Ascending aorta (tissue), 2 donors: ENCODE measurements at regions not wholly inside any gene's neighbourhood (a gene's known extent, or its start where the extent isn't known, plus 50 kb on each side); places are given as distances from the start of the nearest gene placed in this dataset.

Experiments
- DNase-seq, 2 donors: peaks; one replicate each; pipeline ENCODE4 v3.0.0-alpha.2; 2019; ENCODE audit warnings: low spot score in 2 of 2
- H3K27ac ChIP-seq, 2 donors: fragments of 200-600 bp; sonication (generic); one replicate each; pipeline ENCODE4 v1.5.1; 2016 to 2017; ENCODE audit warnings: mild to moderate bottlenecking in 1 of 2
- H3K27me3 ChIP-seq: fragments of 200-600 bp; sonication (generic); one replicate; pipeline ENCODE4 v1.5.1; 2017
- H3K36me3 ChIP-seq, 2 donors: fragments of 200-600 bp; sonication (generic); one replicate each; pipeline ENCODE4 v1.5.1; 2016
- H3K4me1 ChIP-seq, 2 donors: fragments of 200-600 bp; sonication (generic); one replicate each; pipeline ENCODE4 v1.5.1; 2016 to 2017; ENCODE audit warnings: mild to moderate bottlenecking in 1 of 2
- H3K4me3 ChIP-seq, 2 donors: fragments of 200-600 bp; sonication (generic); one replicate each; pipeline ENCODE4 v1.5.1; 2016 to 2017; ENCODE audit warnings: mild to moderate bottlenecking in 1 of 2
- H3K9me3 ChIP-seq, 2 donors: fragments of 200-600 bp; sonication (generic); one replicate each; pipeline ENCODE4 v1.5.1; 2016
- intact Hi-C: fragments of 100-400 bp; cut with DNase I; formaldehyde crosslinking; loops from one replicate; pipeline ENCODE4 v1.15.1; 2023
- TF ChIP-seq, protein P1 (sequence below), 3 experiments: fragments of 200-600 bp in 2 of 3; fragments of 450-650 bp in 1 of 3; sonication (generic) in 2 of 3; IDR thresholded peaks; one replicate each; pipeline ENCODE4 v1.5.1; 2016 to 2019; ENCODE audit warnings: antibody characterized with exemption in 3 of 3, mild to moderate bottlenecking in 1 of 3, moderate library complexity in 1 of 3

DNA sequence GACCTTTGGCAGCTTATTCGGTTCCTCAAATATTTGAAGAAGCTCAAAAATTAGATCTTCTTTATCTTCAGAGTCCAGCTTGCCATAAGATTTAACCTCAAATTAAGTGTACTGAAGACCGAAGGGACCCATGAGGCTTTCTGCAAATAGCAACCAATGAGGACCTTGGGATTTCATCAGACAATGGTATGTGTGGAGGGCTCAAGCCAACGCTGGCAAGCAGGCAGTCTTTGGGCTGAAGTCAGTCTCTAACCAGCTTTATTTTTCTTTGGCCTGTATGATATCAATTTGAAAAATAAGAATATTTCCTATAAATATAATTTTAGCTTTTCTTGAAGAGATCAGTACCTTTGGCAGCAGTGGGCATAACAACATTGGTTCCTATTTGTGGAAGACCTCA lies 692.7 kb downstream of the MCTP2 start:
- intact Hi-C loops: loop anchor here (10.0 kb wide), 1 partner anchor 249 kb away; no protein-coding TSS in a partner anchor
- Histone ChIP-seq H3K27ac (peak overlapping the region in 1 of 2 donors; percentile 19), H3K4me3 (no peak overlapping the region), H3K36me3 (no peaks in the 10 kb centered on the region), H3K4me1 (peaks cover 0 to 13% of the 10 kb centered on the region in 2 donors), H3K27me3 (no peaks in the 10 kb centered on the region), H3K9me3 (no peaks in the 10 kb centered on the region)
- TF ChIP-seq, protein P1, sequence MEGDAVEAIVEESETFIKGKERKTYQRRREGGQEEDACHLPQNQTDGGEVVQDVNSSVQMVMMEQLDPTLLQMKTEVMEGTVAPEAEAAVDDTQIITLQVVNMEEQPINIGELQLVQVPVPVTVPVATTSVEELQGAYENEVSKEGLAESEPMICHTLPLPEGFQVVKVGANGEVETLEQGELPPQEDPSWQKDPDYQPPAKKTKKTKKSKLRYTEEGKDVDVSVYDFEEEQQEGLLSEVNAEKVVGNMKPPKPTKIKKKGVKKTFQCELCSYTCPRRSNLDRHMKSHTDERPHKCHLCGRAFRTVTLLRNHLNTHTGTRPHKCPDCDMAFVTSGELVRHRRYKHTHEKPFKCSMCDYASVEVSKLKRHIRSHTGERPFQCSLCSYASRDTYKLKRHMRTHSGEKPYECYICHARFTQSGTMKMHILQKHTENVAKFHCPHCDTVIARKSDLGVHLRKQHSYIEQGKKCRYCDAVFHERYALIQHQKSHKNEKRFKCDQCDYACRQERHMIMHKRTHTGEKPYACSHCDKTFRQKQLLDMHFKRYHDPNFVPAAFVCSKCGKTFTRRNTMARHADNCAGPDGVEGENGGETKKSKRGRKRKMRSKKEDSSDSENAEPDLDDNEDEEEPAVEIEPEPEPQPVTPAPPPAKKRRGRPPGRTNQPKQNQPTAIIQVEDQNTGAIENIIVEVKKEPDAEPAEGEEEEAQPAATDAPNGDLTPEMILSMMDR (IDR thresholded peaks at IDR 0.05): no peak
- DNase-seq: no peak

DNA sequence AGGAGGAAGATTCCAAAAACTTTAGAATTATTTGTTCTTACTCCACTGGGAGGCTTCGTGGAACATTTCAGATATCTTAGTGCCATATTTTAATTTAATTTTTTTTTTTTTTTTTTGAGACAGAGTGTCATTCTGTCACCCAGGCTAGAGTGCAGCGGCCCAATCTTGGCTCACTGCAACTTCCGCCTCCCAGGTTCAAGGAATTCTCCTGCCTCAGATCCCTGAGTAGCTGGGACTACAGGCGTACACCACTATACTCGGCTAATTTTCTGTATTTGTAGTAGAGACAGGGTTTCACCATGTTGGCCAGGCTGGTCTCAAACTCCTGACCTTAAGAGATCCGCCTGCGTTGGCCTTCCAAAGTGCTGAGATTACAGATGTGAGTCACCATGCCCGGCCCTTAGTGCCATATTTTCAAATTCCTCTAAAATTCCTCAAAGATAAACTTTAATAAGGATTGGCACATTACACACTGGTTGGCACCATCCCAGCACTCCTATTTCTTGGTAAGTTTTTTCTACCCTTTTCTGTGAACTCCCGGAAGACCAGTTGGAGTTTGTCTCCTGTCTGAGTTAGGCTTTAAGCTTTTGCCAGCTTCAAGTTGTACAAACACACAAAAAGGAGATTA lies 693.7 kb downstream of the MCTP2 start:
- Histone ChIP-seq H3K9me3 (no peaks in the 10 kb centered on the region), H3K4me1 (peaks cover 0 to 13% of the 10 kb centered on the region in 2 donors), H3K27me3 (no peaks in the 10 kb centered on the region), H3K36me3 (no peaks in the 10 kb centered on the region), H3K4me3 (no peak overlapping the region), H3K27ac (peak overlapping the region in 1 of 2 donors; percentile 36)
- DNase-seq: peak in 1 of 2 donors; percentile 69
- intact Hi-C loops: loop anchor here (5.0 to 10.0 kb wide), 2 partner anchors 83 to 250 kb away; no protein-coding TSS in a partner anchor
- TF ChIP-seq, protein P1 (IDR thresholded peaks at IDR 0.05): no peak

DNA sequence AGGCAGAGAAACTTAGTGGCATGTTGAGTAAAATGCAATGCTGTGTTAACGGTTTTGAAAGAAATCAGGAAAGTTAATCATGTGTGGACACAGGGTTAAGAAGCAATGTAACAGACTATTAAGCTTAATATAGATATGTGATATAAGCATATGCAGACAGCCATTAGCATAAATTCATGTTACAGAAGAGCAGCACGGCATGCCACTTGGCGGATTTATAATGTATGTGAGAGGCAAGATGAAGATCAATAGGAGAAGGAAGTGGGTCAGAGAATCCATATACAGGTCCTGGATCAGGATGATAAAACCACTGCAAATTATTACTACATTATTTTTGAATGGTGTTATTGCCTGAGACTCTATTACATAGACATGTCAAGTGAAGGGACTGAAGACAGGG lies 694.3 kb downstream of the MCTP2 start:
- no peaks in the 10 kb centered on the region for H3K9me3 ChIP-seq
- H3K36me3 ChIP-seq: no peaks in the 10 kb centered on the region
- DNase-seq: no peak
- H3K27me3 ChIP-seq: no peaks in the 10 kb centered on the region
- TF ChIP-seq, protein P1 (IDR thresholded peaks at IDR 0.05): no peak
- intact Hi-C loops: loop anchor here (5.0 to 10.0 kb wide), 2 partner anchors 83 to 251 kb away; no protein-coding TSS in a partner anchor
- H3K27ac ChIP-seq: peak overlapping the region in 1 of 2 donors; percentile 36
- no peak overlapping the region for H3K4me3 ChIP-seq
- H3K4me1 ChIP-seq: peaks cover 0 to 13% of the 10 kb centered on the region in 2 donors

DNA sequence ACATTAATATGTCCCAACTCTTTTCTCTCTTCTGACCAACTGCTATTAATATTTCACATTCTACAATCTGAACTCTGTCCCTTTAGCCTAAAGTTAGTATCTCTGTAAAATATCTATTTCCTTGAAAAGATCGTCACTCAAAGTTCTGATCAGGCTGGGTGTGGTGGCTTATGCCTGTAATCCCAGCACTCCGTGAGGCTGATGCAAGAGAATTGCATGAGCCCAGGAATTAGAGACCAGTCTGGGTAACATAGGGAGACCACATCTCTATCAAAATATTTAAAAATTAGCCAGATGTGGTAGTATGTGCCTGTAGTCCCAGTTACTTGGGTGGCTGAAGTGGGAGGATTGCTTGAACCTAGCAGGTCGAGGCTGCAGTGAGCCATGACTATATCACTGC lies 695.6 kb downstream of the MCTP2 start:
- Histone ChIP-seq H3K4me1 (peaks cover 0 to 13% of the 10 kb centered on the region in 2 donors), H3K27me3 (no peaks in the 10 kb centered on the region), H3K36me3 (no peaks in the 10 kb centered on the region), H3K9me3 (no peaks in the 10 kb centered on the region), H3K27ac (no peak overlapping the region), H3K4me3 (no peak overlapping the region)
- no peak for DNase-seq
- intact Hi-C loops: loop anchor here (5.0 to 10.0 kb wide), 2 partner anchors 85 to 252 kb away; no protein-coding TSS in a partner anchor
- TF ChIP-seq, protein P1 (IDR thresholded peaks at IDR 0.05): no peak

DNA sequence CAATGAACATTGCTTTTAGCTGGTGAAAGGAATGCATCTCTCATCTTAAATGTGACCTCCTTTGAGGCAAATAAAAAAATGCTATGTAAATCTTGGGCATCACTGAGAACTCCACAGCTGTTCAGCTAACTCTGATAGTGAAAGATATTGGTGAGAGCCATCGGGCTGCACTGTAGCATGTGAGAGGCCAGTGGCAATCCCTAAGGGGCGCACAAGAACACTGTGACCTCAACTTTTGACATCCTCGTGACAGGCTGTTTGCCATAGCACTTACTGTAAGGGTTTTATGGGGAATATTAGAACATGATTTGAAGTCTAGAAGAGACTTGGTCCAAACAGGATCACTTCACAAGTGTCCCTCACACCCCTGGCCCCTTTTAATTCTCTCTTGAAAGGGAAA lies 697.9 kb downstream of the MCTP2 start:
- Histone ChIP-seq H3K27me3 (no peaks in the 10 kb centered on the region), H3K4me1 (peaks cover 0 to 7% of the 10 kb centered on the region in 2 donors), H3K27ac (no peak overlapping the region), H3K36me3 (no peaks in the 10 kb centered on the region), H3K9me3 (no peaks in the 10 kb centered on the region), H3K4me3 (no peak overlapping the region)
- TF ChIP-seq, protein P1 (IDR thresholded peaks at IDR 0.05): no peak
- intact Hi-C loops: loop anchor here (5.0 to 10.0 kb wide), 2 partner anchors 87 to 254 kb away; no protein-coding TSS in a partner anchor
- no peak for DNase-seq
